GM12874 (cell line): ENCODE measurements at regions not wholly inside any gene's neighbourhood (a gene's known extent, or its start where the extent isn't known, plus 50 kb on each side); places are given as distances from the start of the nearest gene placed in this dataset.

ENCODE experiments used
- TF ChIP-seq, protein P1 (sequence below): IDR thresholded peaks from 2 replicates; pipeline ENCODE4 v1.5.1; 2011; ENCODE audit warnings: low read depth, mild to moderate bottlenecking, control low read depth, low read length, moderate library complexity; ENCODE audit not compliant: insufficient read depth

DNA sequence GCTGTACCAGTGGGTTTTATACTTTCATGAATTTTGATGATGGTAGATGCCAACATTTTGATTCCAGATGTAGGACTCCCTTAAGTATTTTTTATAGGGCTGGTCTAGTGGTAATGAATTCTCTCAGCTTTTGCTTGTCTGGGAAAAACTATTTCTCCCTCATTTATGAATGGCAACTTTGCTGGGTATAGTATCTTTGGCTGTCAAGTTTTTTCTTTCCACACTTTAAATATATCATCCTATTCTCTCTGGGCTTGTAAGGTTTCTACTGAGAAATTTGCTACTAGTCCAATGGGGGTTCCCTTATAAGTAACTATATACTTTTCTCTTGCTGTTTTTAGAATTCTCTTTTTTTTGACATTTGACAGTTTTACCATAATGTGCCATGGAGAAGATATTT is 629.3 kb downstream of the NR2F1-AS1 start:
- TF ChIP-seq, protein P1, sequence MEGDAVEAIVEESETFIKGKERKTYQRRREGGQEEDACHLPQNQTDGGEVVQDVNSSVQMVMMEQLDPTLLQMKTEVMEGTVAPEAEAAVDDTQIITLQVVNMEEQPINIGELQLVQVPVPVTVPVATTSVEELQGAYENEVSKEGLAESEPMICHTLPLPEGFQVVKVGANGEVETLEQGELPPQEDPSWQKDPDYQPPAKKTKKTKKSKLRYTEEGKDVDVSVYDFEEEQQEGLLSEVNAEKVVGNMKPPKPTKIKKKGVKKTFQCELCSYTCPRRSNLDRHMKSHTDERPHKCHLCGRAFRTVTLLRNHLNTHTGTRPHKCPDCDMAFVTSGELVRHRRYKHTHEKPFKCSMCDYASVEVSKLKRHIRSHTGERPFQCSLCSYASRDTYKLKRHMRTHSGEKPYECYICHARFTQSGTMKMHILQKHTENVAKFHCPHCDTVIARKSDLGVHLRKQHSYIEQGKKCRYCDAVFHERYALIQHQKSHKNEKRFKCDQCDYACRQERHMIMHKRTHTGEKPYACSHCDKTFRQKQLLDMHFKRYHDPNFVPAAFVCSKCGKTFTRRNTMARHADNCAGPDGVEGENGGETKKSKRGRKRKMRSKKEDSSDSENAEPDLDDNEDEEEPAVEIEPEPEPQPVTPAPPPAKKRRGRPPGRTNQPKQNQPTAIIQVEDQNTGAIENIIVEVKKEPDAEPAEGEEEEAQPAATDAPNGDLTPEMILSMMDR = no peak

DNA sequence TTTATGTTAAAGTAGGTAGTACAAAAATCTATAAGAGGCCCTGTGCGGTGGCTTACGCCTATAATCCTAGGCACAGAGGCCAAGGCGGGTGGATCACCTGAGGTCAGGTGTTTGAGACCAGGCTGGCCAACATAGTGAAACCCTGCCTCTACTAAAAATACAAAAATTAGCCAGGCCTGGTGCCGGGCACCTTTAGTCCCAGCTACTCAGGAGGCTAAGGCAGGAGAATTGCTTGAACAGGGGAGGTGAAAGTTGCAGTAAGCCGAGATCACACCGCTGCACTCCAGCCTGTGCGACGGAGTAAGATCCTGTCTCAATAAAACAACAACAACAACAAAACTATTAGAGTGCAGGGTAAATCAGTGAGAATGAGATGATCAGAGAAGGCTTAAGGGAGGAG is 634.5 kb downstream of the NR2F1-AS1 start:
- TF ChIP-seq, protein P1 = no peak

DNA sequence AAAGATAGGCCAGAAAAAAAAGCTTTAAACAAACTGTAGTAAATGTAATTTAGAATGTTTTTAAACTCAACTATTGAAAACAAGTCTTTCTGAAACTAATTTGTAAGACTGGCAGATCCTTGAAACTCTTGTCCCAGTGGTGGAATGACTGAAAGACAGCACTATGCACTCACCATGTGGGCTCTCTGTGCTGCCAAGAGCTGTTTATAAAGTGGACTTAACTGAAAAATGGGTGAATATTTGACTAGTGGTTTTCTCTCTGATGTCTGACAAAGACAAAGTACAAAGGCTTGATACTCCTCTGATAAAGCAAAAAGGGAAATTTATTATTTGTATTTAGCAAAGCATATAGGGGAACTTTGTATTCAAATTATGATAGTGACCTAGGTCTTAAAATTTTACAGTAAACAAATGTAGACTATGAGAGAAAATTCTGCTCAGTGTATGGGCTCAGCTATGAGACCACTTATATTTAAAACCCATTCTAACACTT is 635.4 kb downstream of the NR2F1-AS1 start:
- TF ChIP-seq, protein P1 = no peak

DNA sequence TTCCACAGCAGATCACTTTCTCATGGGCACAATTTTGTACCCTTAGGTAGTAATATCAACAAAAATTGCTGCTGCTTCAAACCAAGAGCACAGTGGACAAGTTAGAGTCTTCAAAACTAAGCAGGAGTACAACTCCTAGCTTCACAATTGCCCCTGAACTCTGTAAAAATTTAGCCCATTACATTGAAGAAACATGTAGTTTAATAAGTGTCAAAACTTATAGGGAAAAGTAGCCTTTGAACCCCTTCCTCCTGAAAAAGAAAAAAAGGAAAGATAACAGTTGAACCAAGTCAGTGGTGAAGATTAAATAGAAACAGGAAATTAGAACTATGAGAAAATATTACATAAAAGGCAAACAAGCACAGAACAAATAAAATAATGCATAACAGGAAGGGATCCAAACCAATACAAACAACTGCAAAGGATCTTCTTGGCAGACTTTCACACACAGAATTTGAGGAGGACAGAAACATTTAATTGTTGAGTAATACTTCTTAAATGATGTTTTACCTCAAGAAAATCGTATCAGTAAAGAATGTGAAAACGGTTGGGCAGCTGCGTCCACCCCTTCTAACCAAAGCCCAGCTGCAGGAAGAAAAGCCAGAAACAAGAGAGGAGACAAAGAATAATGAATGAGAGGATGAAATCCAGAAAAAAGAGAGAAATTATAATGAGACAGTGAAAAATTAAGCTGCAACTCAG is 636.0 kb downstream of the NR2F1-AS1 start:
- TF ChIP-seq, protein P1 = no peak

DNA sequence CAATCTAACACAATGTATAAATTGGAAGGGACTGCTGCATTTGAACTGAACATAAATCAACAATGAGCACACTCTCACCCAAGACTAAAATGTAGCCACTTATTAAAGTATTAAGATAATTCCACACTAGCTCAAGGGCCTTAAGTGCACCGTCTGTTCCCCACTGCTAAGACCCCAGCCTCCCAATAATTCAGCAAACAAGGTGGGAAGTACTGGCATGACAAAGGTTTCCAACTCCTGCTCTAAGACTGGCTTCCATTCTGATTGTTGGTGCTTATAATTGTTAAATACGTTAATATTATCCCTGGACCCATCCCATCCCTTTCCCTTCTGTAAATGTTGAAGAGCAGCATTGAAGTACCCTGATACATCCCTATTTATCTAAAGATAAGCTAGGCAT is 636.7 kb downstream of the NR2F1-AS1 start:
- TF ChIP-seq, protein P1 = no peak

DNA sequence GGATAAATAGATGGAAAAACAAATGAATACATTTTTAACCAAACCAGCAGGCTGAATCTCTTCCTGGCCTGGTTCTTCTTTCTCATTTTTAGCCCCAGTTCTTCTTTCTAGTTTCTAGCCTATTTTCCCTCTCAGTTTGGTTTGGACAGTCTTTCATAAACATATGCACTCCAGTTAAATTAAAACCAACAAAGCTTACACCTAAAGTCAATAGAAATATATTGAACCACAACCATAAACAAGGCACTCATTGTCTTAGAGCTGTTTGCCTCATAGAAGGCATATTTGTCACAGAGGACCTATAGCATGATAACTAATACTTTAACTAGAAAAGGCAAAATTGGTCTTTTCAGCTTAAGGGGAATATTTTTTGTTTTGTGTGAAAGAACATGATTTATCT is 638.3 kb downstream of the NR2F1-AS1 start:
- TF ChIP-seq, protein P1 = no peak

DNA sequence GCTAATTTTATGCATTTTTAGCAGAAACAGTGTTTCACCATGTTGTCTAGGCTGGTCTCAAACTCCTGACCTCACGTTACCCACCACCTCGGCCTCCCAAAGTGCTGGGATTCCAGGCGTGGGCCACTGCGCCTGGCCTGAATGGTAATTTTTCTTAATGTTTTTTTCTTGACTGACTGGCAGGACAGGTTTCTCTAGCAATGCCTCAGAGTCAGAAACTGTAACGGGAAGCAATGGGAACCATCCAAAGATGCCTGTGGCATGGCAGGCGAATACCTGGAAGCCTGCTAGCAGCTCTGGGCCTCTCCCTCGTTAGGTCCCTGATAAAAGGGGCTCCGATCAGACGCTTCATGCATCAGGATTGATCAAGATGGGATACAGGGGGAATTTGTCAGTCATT is 639.2 kb downstream of the NR2F1-AS1 start:
- TF ChIP-seq, protein P1 = no peak

DNA sequence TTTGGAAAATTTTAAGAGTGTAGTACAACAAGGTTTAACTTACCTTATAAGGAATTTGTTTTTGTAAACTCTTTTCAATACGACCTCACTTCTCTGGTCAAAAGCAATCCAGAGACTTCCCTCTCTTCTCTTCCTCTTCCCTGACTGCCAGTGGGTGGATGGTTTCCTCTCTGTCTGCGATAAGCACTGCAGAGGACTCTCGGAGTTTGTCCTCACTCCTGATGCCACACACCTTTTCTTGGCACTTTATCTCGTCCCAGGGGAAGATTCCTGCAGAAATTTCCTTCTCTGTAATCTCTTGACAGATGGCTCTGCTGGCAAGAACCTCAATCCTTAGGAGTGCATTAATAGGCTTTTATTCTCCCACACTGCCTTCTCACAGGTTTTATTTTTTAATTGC is 641.6 kb downstream of the NR2F1-AS1 start:
- TF ChIP-seq, protein P1 = no peak
